CD4-positive, alpha-beta T cell (primary cell): ENCODE measurements at regions not wholly inside any gene's neighbourhood (a gene's known extent, or its start where the extent isn't known, plus 50 kb on each side); places are given as distances from the start of the nearest gene placed in this dataset.

ENCODE experiments used
- ATAC-seq: fragments of 200-7000 bp; cut with Tn5 transposase; one replicate; pipeline ENCODE4 v1.10.0; 2022; ENCODE audit warnings: mild to moderate bottlenecking; ENCODE audit not compliant: poor library complexity
- CTCF ChIA-PET: fragments of 350-600 bp; sonication (Branson Sonifier 250); formaldehyde crosslinking; loops from one replicate; lab custom pipeline; 2021; ENCODE audit warnings: antibody characterized with exemption, inconsistent platforms; lab: Charles Lee
- POLR2A ChIA-PET: fragments of 350-600 bp; sonication (Branson Sonifier 250); formaldehyde crosslinking; loops from one replicate; lab custom pipeline; 2021; ENCODE audit warnings: antibody characterized with exemption, inconsistent platforms; lab: Charles Lee
- DNase-seq, 14 experiments: peaks; one replicate each; pipeline ENCODE4 v3.0.0-alpha.2; 2013 to 2020; ENCODE audit warnings: mixed read lengths in 2 of 14
- H3K27ac ChIP-seq, 2 donors: one replicate each; pipeline versions ENCODE4 v1.5.1 to v1.7.0; 2013; ENCODE audit warnings: low read length in 2 of 2, low read depth in 1 of 2, mild to moderate bottlenecking in 1 of 2
- H3K27me3 ChIP-seq, 2 experiments: 1 replicate in 1 of 2; 2 replicates in 1 of 2; pipeline versions ENCODE4 v1.6.1 to v1.7.0; 2013; ENCODE audit warnings: low read length in 2 of 2, control low read depth in 1 of 2, mild to moderate bottlenecking in 1 of 2, moderate library complexity in 1 of 2; ENCODE audit not compliant: insufficient read depth in 2 of 2, control insufficient read depth in 1 of 2
- H3K36me3 ChIP-seq: one replicate; pipeline ENCODE4 v1.6.1; 2013; ENCODE audit warnings: low read length, control low read depth; ENCODE audit not compliant: insufficient read depth
- H3K4me1 ChIP-seq: one replicate; pipeline ENCODE4 v1.6.1; 2013; ENCODE audit warnings: low read length, control low read depth; ENCODE audit not compliant: insufficient read depth
- H3K4me3 ChIP-seq: one replicate; pipeline ENCODE4 v1.5.1; 2013; ENCODE audit warnings: mild to moderate bottlenecking, low read length, moderate library complexity
- H3K9me3 ChIP-seq, 2 experiments: 1 replicate in 1 of 2; 2 replicates in 1 of 2; pipeline versions ENCODE4 v1.6.1 to v1.7.0; 2013; ENCODE audit warnings: low read length in 2 of 2, mild to moderate bottlenecking in 2 of 2, control low read depth in 1 of 2, moderate library complexity in 1 of 2; ENCODE audit not compliant: control insufficient read depth in 1 of 2, insufficient read depth in 1 of 2
- H3K27ac Mint-ChIP-seq: one replicate; pipeline ENCODE4 v1.8.0; 2020; ENCODE audit warnings: mixed read lengths
- H3K27me3 Mint-ChIP-seq: one replicate; pipeline ENCODE4 v1.8.0; 2021; ENCODE audit warnings: mixed read lengths
- H3K36me3 Mint-ChIP-seq: one replicate; pipeline ENCODE4 v1.8.0; 2021; ENCODE audit warnings: low read depth, mixed read lengths
- H3K4me1 Mint-ChIP-seq: one replicate; pipeline ENCODE4 v1.8.0; 2021; ENCODE audit warnings: low read depth, mixed read lengths
- H3K4me3 Mint-ChIP-seq: one replicate; pipeline ENCODE4 v1.8.0; 2020; ENCODE audit warnings: mild to moderate bottlenecking, mixed read lengths
- H3K9me3 Mint-ChIP-seq: one replicate; pipeline ENCODE4 v1.8.0; 2020; ENCODE audit warnings: mixed read lengths
- intact Hi-C, 2 experiments: fragments of 100-400 bp; cut with DNase I in 1 of 2; cut with micrococcal nuclease in 1 of 2; formaldehyde crosslinking; loops; one replicate each; pipeline versions ENCODE4 v1.15.1 to v1.9.0; 2023 to 2025; cut with DNase I, micrococcal nuclease
- TF ChIP-seq, protein P1 (sequence below): fragments of 200-600 bp; IDR thresholded peaks from one replicate; pipeline ENCODE4 v1.8.0; 2022; ENCODE audit warnings: antibody characterized with exemption, mild to moderate bottlenecking

DNA sequence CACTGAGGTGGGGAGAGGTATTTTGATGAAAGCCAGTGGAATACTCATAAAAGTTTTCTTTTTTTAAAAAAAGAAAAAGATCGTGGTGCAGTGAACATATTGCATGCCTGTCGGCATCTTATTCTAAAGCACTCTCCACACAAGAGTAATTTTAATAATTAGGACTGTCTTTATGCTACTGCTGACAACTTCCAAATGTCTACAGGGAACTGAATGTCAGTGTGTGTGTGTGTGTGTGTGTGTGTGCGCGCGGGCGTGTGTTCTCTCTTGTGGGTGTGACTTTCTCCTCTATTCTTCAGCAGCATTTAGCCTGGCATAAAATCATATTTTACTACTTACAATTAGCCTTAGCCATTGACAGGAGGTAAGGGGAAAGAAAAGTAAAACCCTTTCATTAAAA lies 268.5 kb downstream of the C3orf38 start:
- Mint-ChIP-seq H3K9me3 (no peaks in the 10 kb centered on the region), H3K36me3 (no peaks in the 10 kb centered on the region), H3K4me3 (no peak overlapping the region), H3K27me3 (no peaks in the 10 kb centered on the region), H3K4me1 (no peaks in the 10 kb centered on the region), H3K27ac (no peak overlapping the region)
- CTCF ChIA-PET = no interaction called here
- H3K27ac ChIP-seq = no peak overlapping the region
- H3K9me3 ChIP-seq = no peaks in the 10 kb centered on the region
- POLR2A ChIA-PET = no interaction called here
- H3K27me3 ChIP-seq = no peaks in the 10 kb centered on the region
- no peaks in the 10 kb centered on the region for H3K36me3 ChIP-seq
- H3K4me1 ChIP-seq = no peaks in the 10 kb centered on the region
- TF ChIP-seq, protein P1, sequence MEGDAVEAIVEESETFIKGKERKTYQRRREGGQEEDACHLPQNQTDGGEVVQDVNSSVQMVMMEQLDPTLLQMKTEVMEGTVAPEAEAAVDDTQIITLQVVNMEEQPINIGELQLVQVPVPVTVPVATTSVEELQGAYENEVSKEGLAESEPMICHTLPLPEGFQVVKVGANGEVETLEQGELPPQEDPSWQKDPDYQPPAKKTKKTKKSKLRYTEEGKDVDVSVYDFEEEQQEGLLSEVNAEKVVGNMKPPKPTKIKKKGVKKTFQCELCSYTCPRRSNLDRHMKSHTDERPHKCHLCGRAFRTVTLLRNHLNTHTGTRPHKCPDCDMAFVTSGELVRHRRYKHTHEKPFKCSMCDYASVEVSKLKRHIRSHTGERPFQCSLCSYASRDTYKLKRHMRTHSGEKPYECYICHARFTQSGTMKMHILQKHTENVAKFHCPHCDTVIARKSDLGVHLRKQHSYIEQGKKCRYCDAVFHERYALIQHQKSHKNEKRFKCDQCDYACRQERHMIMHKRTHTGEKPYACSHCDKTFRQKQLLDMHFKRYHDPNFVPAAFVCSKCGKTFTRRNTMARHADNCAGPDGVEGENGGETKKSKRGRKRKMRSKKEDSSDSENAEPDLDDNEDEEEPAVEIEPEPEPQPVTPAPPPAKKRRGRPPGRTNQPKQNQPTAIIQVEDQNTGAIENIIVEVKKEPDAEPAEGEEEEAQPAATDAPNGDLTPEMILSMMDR = no peak
- no peak for DNase-seq
- intact Hi-C loops = no loop called here
- no peak for ATAC-seq
- no peak overlapping the region for H3K4me3 ChIP-seq

DNA sequence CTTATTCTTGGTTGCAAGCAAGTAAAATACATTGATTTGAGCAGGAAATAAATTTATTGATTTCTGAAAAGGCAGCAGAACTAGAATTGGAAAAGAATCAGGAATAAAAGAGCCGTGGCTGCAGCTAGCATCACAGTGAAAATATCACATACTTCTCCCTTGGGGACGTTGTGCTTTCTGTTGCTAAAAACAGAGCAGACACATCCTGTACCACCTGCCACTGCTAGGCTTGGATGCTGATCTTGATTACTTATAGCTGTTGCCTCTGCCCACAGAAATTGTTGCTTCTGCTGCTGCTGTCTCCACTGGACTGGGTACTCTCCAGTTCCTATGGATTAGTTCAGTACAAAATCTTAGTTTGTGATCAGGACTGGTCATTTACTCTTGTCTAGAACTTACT lies 283.8 kb downstream of the C3orf38 start:
- Mint-ChIP-seq H3K27me3 (no peaks in the 10 kb centered on the region), H3K4me1 (no peaks in the 10 kb centered on the region), H3K9me3 (no peaks in the 10 kb centered on the region), H3K4me3 (no peak overlapping the region), H3K27ac (no peak overlapping the region), H3K36me3 (no peaks in the 10 kb centered on the region)
- DNase-seq (no peak), ATAC-seq (no peak)
- Histone ChIP-seq H3K9me3 (no peaks in the 10 kb centered on the region), H3K27ac (no peak overlapping the region), H3K4me1 (no peaks in the 10 kb centered on the region), H3K27me3 (no peaks in the 10 kb centered on the region), H3K36me3 (no peaks in the 10 kb centered on the region), H3K4me3 (no peak overlapping the region)
- intact Hi-C loops = no loop called here
- TF ChIP-seq, protein P1 = no peak
- ChIA-PET CTCF (no interaction called here), POLR2A (no interaction called here)

DNA sequence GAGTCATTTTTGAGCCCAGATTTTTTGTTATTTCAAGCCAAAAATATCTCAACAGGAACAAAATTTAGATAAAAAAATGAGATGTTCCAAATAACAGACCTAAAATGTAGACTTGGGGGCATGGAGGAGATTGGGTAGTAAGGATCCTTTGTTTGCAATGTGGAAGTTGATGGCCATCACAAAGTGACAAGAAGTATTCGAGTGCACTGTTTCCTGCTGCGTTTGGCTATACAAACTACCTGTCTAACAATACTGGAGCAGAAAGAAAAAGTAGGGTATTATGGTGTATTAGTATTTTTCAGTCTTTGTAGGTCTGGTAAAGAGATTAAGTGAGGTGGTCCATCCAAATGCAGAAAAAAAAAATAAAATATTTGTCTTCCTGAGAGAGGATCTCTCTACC lies 284.2 kb downstream of the C3orf38 start:
- Mint-ChIP-seq H3K4me1 (no peaks in the 10 kb centered on the region), H3K36me3 (no peaks in the 10 kb centered on the region), H3K9me3 (peaks cover 3% of the 10 kb centered on the region), H3K27ac (no peak overlapping the region), H3K27me3 (no peaks in the 10 kb centered on the region), H3K4me3 (no peak overlapping the region)
- POLR2A ChIA-PET = no interaction called here
- Histone ChIP-seq H3K9me3 (no peaks in the 10 kb centered on the region), H3K27ac (no peak overlapping the region), H3K4me1 (no peaks in the 10 kb centered on the region), H3K36me3 (no peaks in the 10 kb centered on the region), H3K27me3 (no peaks in the 10 kb centered on the region), H3K4me3 (no peak overlapping the region)
- TF ChIP-seq, protein P1 = no peak
- intact Hi-C loops = no loop called here
- no peak for ATAC-seq
- DNase-seq = no peak
- CTCF ChIA-PET = no interaction called here
